Neural progenitor cell (in vitro differentiated cells): ENCODE measurements at regions not wholly inside any gene's neighbourhood (a gene's known extent, or its start where the extent isn't known, plus 50 kb on each side); places are given as distances from the start of the nearest gene placed in this dataset.

ENCODE experiments used
- DNase-seq: peaks from one replicate; pipeline ENCODE4 v3.0.0-alpha.2; 2016; ENCODE audit warnings: low spot score
- H2AFZ ChIP-seq: fragments of 200-600 bp; sonication (generic); replicated peaks from 2 replicates; pipeline ENCODE4 v1.6.1; 2016; ENCODE audit warnings: antibody characterized with exemption
- H3F3A ChIP-seq: fragments of 200-600 bp; sonication (generic); 2 replicates; pipeline ENCODE4 v1.6.1; 2016; ENCODE audit warnings: antibody characterized with exemption, low read depth
- H3K27ac ChIP-seq: fragments of 200-600 bp; sonication (generic); 2 replicates; pipeline ENCODE4 v1.5.1; 2016; ENCODE audit warnings: mild to moderate bottlenecking
- H3K27me3 ChIP-seq: fragments of 200-600 bp; sonication (generic); 2 replicates; pipeline ENCODE4 v1.6.1; 2016; ENCODE audit warnings: mild to moderate bottlenecking, moderate library complexity
- H3K36me3 ChIP-seq: fragments of 200-600 bp; sonication (generic); 2 replicates; pipeline ENCODE4 v1.5.1; 2016
- H3K4me1 ChIP-seq: fragments of 200-600 bp; sonication (generic); 2 replicates; pipeline ENCODE4 v1.6.1; 2016; ENCODE audit warnings: mixed run types
- H3K4me2 ChIP-seq: fragments of 200-600 bp; sonication (generic); 2 replicates; pipeline ENCODE4 v1.6.1; 2016
- H3K4me3 ChIP-seq: fragments of 200-600 bp; sonication (generic); 2 replicates; pipeline ENCODE4 v1.5.1; 2016
- H3K79me2 ChIP-seq: fragments of 200-600 bp; sonication (generic); 2 replicates; pipeline ENCODE4 v1.6.1; 2016; ENCODE audit warnings: low read depth
- H3K9ac ChIP-seq: fragments of 200-600 bp; sonication (generic); 2 replicates; pipeline ENCODE4 v1.6.1; 2016
- H3K9me3 ChIP-seq: fragments of 200-600 bp; sonication (generic); 2 replicates; pipeline ENCODE4 v1.5.1; 2016; ENCODE audit warnings: low read depth
- H4K20me1 ChIP-seq: fragments of 200-600 bp; sonication (generic); 2 replicates; pipeline ENCODE4 v1.6.1; 2016; ENCODE audit warnings: low read depth
- H3K27ac Mint-ChIP-seq: 3 replicates; pipeline ENCODE4 v1.8.0; 2021; ENCODE audit warnings: mixed read lengths
- H3K27me3 Mint-ChIP-seq: 2 replicates; pipeline ENCODE4 v1.8.0; 2022; ENCODE audit warnings: low read depth, mild to moderate bottlenecking, inconsistent platforms, moderate library complexity, mixed read lengths; ENCODE audit not compliant: insufficient read depth
- H3K36me3 Mint-ChIP-seq: 3 replicates; pipeline ENCODE4 v1.8.0; 2021; ENCODE audit warnings: mixed read lengths
- H3K4me1 Mint-ChIP-seq: 3 replicates; pipeline ENCODE4 v1.8.0; 2021; ENCODE audit warnings: mixed read lengths
- H3K4me3 Mint-ChIP-seq: 3 replicates; pipeline ENCODE4 v1.8.0; 2021; ENCODE audit warnings: mild to moderate bottlenecking, moderate library complexity, mixed read lengths
- H3K9me3 Mint-ChIP-seq: 3 replicates; pipeline ENCODE4 v1.8.0; 2020; ENCODE audit warnings: mixed read lengths
- CTCF ChIP-seq: fragments of 200-600 bp; sonication (generic); IDR thresholded peaks from 2 replicates; pipeline ENCODE4 v1.5.1; 2017; ENCODE audit warnings: antibody characterized with exemption, mild to moderate bottlenecking
- EZH2 ChIP-seq: fragments of 200-600 bp; sonication (generic); IDR thresholded peaks from 2 replicates; pipeline ENCODE4 v1.6.1; 2017; ENCODE audit warnings: antibody characterized with exemption, mild to moderate bottlenecking, moderate library complexity
- EZH2phosphoT487 ChIP-seq: fragments of 200-600 bp; sonication (generic); IDR thresholded peaks from 2 replicates; pipeline ENCODE4 v1.6.1; 2017; ENCODE audit warnings: antibody characterized with exemption

DNA sequence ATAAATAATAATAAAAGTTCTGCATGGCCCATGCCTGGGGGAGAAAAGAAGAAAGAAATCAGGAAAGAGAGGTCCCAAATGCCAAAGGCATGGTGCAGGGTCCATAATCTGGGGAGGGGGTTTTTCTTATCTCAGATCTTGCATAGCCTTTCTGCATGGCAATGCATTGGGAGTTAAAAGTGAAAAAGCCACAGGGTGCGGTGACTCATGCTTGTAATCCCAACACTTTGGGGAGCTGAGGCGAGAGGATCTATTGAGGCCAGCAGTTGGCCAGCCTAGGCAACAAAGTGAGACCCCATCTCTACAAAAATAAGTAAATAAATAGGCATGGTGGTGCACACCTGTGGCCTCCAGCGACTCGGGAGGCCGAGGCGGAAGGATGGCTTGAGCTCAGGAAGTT lies 76.8 kb upstream of the GATA2 start:
- Mint-ChIP-seq H3K4me3 (no peak overlapping the region), H3K9me3 (no peaks in the 10 kb centered on the region), H3K36me3 (no peaks in the 10 kb centered on the region), H3K27me3 (peaks cover 9% of the 10 kb centered on the region), H3K4me1 (peaks cover 5% of the 10 kb centered on the region), H3K27ac (no peak overlapping the region)
- no peaks in the 10 kb centered on the region for H3K27me3 ChIP-seq
- no peaks in the 10 kb centered on the region for H3K9me3 ChIP-seq
- H3F3A ChIP-seq, result no peaks in the 10 kb centered on the region
- no peak overlapping the region for H3K9ac ChIP-seq
- H3K36me3 ChIP-seq, result no peaks in the 10 kb centered on the region
- no peaks in the 10 kb centered on the region for H3K79me2 ChIP-seq
- peaks cover 8% of the 10 kb centered on the region for H3K4me1 ChIP-seq
- H3K4me3 ChIP-seq, result no peak overlapping the region
- H4K20me1 ChIP-seq, result no peaks in the 10 kb centered on the region
- no peak overlapping the region for H3K27ac ChIP-seq
- no peak for DNase-seq
- H3K4me2 ChIP-seq, result no peak overlapping the region
- no peak for TF ChIP-seq EZH2phosphoT487
- no peak for TF ChIP-seq EZH2
- no peak for TF ChIP-seq CTCF
- no peak overlapping the region for H2AFZ ChIP-seq

- Mint-ChIP-seq H3K27ac (no peak overlapping the region), H3K27me3 (peaks cover 9% of the 10 kb centered on the region)
Measured at GRCh38 chr3:128568602-128569490, 75.8 kb upstream of the GATA2 start.

DNA sequence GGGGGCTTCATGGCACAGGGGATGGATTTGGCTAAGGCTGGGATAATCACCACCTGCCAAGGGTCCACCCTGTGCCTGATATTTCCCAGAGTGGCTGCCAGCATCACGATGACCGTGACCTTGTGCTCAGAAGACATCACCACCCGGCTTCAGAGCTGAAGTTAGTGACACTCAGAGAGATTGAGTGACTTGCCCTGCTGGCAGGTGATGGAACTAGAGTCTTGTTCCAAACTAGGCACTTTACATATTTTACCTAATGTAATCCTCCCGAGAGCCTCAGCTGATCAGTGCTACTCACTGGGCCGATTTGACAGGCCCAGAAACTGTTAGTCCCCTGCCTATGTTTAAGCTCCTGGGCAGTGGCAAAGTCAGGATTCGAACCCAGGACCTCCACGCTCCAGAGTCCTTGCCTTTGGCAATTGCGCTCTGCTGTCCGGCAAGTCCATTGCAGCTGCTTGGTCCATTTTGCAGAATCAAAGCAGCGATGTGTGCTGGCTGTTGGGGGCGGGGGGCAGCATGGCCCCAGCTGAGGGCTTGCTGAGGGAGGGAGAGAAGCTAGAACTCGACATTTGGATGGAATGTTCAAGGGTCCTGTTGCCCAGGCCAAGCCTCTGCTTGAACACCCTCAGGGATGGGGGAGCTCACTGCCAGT lies 74.8 kb upstream of the GATA2 start:
- H3K36me3 ChIP-seq, result no peaks in the 10 kb centered on the region
- no peak overlapping the region for H3K4me3 Mint-ChIP-seq
- H3K27me3 Mint-ChIP-seq, result peaks cover 9% of the 10 kb centered on the region
- no peak for DNase-seq
- H3K27ac ChIP-seq, result no peak overlapping the region
- H3K36me3 Mint-ChIP-seq, result no peaks in the 10 kb centered on the region
- no peak overlapping the region for H3K4me3 ChIP-seq
- H3F3A ChIP-seq, result no peaks in the 10 kb centered on the region
- H3K27ac Mint-ChIP-seq, result no peak overlapping the region
- no peaks in the 10 kb centered on the region for H3K9me3 Mint-ChIP-seq
- no peak for TF ChIP-seq EZH2
- no peak for TF ChIP-seq EZH2phosphoT487
- TF ChIP-seq CTCF, result no peak
- H3K27me3 ChIP-seq, result no peaks in the 10 kb centered on the region
- peaks cover 3% of the 10 kb centered on the region for H3K4me1 ChIP-seq
- H3K9ac ChIP-seq, result no peak overlapping the region
- H3K4me2 ChIP-seq, result no peak overlapping the region
- H3K9me3 ChIP-seq, result no peaks in the 10 kb centered on the region
- no peaks in the 10 kb centered on the region for H3K79me2 ChIP-seq
- no peaks in the 10 kb centered on the region for H4K20me1 ChIP-seq
- no peaks in the 10 kb centered on the region for H3K4me1 Mint-ChIP-seq
- no peak overlapping the region for H2AFZ ChIP-seq

More at GRCh38 chr3:128568602-128569490, 75.8 kb upstream of the GATA2 start:
- no peaks in the 10 kb centered on the region for H3F3A ChIP-seq
- Mint-ChIP-seq H3K4me3 (no peak overlapping the region), H3K36me3 (no peaks in the 10 kb centered on the region), H3K9me3 (no peaks in the 10 kb centered on the region), H3K4me1 (peaks cover 5% of the 10 kb centered on the region)
- no peaks in the 10 kb centered on the region for H3K36me3 ChIP-seq
- no peak for DNase-seq
- H3K27me3 ChIP-seq, result no peaks in the 10 kb centered on the region
- H3K79me2 ChIP-seq, result no peaks in the 10 kb centered on the region
- no peak for TF ChIP-seq CTCF
- no peak overlapping the region for H3K4me3 ChIP-seq
- no peak overlapping the region for H3K27ac ChIP-seq
- no peaks in the 10 kb centered on the region for H3K9me3 ChIP-seq
- H3K4me2 ChIP-seq, result no peak overlapping the region
- no peak overlapping the region for H3K9ac ChIP-seq
- peak overlapping the region; percentile 96 for H2AFZ ChIP-seq
- no peaks in the 10 kb centered on the region for H4K20me1 ChIP-seq
- H3K4me1 ChIP-seq, result peaks cover 8% of the 10 kb centered on the region
